ENCODE measurements at regions not wholly inside any gene's neighbourhood (a gene's known extent, or its start where the extent isn't known, plus 50 kb on each side); places are given as distances from the start of the nearest gene placed in this dataset.

DNA sequence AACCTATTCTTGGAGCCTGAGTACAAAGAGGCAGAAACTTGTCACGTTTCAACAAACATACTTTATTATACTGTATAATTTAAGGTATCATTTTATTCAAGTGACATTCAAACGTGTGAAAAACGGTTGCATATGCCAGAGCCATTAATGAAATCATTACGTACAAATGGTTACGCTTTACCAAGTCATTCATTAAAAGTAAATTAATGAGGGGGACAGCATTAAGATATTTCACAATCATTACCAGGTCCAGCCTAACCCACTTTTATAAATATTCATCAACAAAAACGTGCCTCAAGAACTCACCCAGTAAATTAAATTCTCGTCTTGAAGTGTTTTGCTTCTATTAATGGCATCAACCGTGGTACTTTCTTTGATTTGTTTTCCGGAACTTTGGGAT is 253.0 kb downstream of the RPS24 start:
- H3K4me1 ChIP-seq (ENCODE audit: control insufficient read depth in 5 of 5, insufficient read depth in 5 of 5, low read length in 5 of 5): peaks cover 0 to 12% (median 0%) of the 10 kb centered on the region in 5 donors
- H3K4me3 ChIP-seq: no peak overlapping the region
- H3K9ac ChIP-seq (ENCODE audit: insufficient read depth in 1 of 2, low read length in 2 of 2): no peak overlapping the region
- no peak overlapping the region for H3K27ac ChIP-seq (ENCODE audit: low read depth in 1 of 2, low read length in 1 of 2)
- WGBS, 2 donors: 86 to 92% methylated on average over 9 of the region's 9 CpGs
- H3K9me3 ChIP-seq (ENCODE audit: control insufficient read depth in 4 of 4, insufficient read depth in 3 of 4, low read length in 3 of 4): no peaks in the 10 kb centered on the region
- H3K36me3 ChIP-seq (ENCODE audit: control insufficient read depth in 4 of 4, insufficient read depth in 4 of 4, low read length in 4 of 4): no peaks in the 10 kb centered on the region
- DNase-seq: no peak
- no peaks in the 10 kb centered on the region for H3K27me3 ChIP-seq (ENCODE audit: control insufficient read depth in 3 of 3, insufficient read depth in 3 of 3, low read length in 2 of 3)
- ATAC-seq (ENCODE audit: insufficient read depth, low FRiP score): no peak
- TF ChIP-seq CTCF (IDR thresholded peaks at IDR 0.05; ENCODE audit: control extremely low read depth, extremely low read depth): no peak

DNA sequence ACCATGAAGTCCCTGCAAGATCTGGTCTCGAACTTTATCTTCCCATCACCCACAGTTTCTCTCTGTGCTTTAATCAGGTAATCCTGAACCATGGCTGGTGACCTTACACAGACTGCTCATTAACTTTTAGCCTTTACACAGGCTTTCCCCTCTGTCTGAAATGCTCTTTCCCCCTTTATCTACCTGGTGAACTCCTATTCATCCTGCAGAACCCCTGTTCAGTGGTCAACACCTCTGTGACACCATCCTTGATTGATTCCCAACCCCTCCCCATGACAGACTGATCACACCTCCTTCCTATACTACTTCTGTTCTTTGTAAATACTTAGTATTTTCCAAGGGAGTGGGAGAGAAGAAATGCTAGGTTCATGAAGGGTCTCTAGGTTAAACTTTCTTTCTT is 254.0 kb downstream of the RPS24 start:
- 86 to 97% methylated on average over 1 of the region's 1 CpG for WGBS, 2 donors
- H3K9me3 ChIP-seq (ENCODE audit: control insufficient read depth in 4 of 4, insufficient read depth in 3 of 4, low read length in 3 of 4): no peaks in the 10 kb centered on the region

DNA sequence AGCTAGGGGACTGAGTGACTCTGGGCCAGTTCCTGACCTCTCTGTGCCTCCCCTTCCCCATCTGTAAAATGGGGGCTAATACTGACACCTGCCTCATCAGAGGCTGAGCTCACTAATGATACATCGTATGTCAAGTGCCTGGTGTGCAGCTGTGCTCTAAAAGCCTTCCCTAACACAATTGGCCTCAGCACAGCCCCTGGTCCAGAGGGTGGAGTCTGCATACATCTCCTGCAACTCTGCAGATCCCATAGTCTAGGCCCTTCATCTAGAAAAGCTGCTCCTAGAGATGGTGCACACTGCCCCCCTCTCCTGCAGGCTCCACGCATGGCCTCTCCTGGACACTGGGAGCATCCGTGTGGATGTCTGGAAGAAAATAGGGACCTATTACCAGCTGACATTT is 255.0 kb downstream of the RPS24 start:
- Histone ChIP-seq H3K9ac (ENCODE audit: insufficient read depth in 1 of 2, low read length in 2 of 2) (no peak overlapping the region), H3K27ac (ENCODE audit: low read depth in 1 of 2, low read length in 1 of 2) (no peak overlapping the region), H3K36me3 (ENCODE audit: control insufficient read depth in 4 of 4, insufficient read depth in 4 of 4, low read length in 4 of 4) (no peaks in the 10 kb centered on the region), H3K9me3 (ENCODE audit: control insufficient read depth in 4 of 4, insufficient read depth in 3 of 4, low read length in 3 of 4) (no peaks in the 10 kb centered on the region), H3K27me3 (ENCODE audit: control insufficient read depth in 3 of 3, insufficient read depth in 3 of 3, low read length in 2 of 3) (no peaks in the 10 kb centered on the region), H3K4me3 (no peak overlapping the region), H3K4me1 (ENCODE audit: control insufficient read depth in 5 of 5, insufficient read depth in 5 of 5, low read length in 5 of 5) (peaks cover 0 to 23% (median 3%) of the 10 kb centered on the region in 5 donors)
- no peak for DNase-seq
- 91 to 97% methylated on average over 3 of the region's 3 CpGs for WGBS, 2 donors
- TF ChIP-seq CTCF (IDR thresholded peaks at IDR 0.05; ENCODE audit: control extremely low read depth, extremely low read depth): no peak
- no peak for ATAC-seq (ENCODE audit: insufficient read depth, low FRiP score)

More for the DNA sequence above, 254.0 kb downstream of the RPS24 start:
- no peak for DNase-seq
- H3K9ac ChIP-seq (ENCODE audit: insufficient read depth in 1 of 2, low read length in 2 of 2): no peak overlapping the region
- no peak for TF ChIP-seq CTCF (IDR thresholded peaks at IDR 0.05; ENCODE audit: control extremely low read depth, extremely low read depth)
- H3K27me3 ChIP-seq (ENCODE audit: control insufficient read depth in 3 of 3, insufficient read depth in 3 of 3, low read length in 2 of 3): no peaks in the 10 kb centered on the region
- no peak overlapping the region for H3K27ac ChIP-seq (ENCODE audit: low read depth in 1 of 2, low read length in 1 of 2)
- no peak for ATAC-seq (ENCODE audit: insufficient read depth, low FRiP score)
- H3K4me3 ChIP-seq: no peak overlapping the region
- peaks cover 0 to 12% (median 0%) of the 10 kb centered on the region in 5 donors for H3K4me1 ChIP-seq (ENCODE audit: control insufficient read depth in 5 of 5, insufficient read depth in 5 of 5, low read length in 5 of 5)
- H3K36me3 ChIP-seq (ENCODE audit: control insufficient read depth in 4 of 4, insufficient read depth in 4 of 4, low read length in 4 of 4): no peaks in the 10 kb centered on the region

DNA sequence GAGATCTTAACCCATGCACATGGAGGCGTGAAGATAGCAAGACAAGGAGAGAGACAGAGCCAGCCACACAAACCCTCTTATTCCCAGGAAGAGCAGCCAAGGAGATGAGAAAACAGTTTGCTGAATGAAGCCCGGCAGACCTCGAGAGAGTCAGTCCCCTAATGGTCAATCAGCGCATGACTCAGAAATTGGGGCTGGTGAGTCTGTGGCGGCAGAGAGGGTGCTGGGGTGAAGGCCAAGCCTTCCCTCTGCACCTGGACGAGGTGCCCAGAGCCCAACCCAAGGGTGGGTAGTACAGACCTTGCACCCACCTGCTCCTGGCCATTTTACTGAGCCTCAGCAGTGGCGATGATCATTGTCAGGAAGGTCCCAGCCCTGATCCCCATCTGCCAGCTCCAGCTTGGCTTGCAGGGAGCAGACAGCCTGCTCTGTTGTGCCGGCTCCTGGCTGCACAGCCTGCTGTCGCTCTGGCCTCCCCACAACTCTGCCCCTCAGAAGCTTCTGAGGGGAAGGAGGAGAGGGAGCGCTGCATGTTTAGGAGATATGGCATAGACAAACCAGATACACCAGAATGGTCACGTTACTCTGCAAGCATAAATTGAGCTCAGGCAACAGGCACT is 256.6 kb downstream of the RPS24 start:
- ATAC-seq (ENCODE audit: insufficient read depth, low FRiP score): no peak
- Histone ChIP-seq H3K9ac (ENCODE audit: insufficient read depth in 1 of 2, low read length in 2 of 2) (no peak overlapping the region), H3K27me3 (ENCODE audit: control insufficient read depth in 3 of 3, insufficient read depth in 3 of 3, low read length in 2 of 3) (no peaks in the 10 kb centered on the region), H3K36me3 (ENCODE audit: control insufficient read depth in 4 of 4, insufficient read depth in 4 of 4, low read length in 4 of 4) (no peaks in the 10 kb centered on the region), H3K27ac (ENCODE audit: low read depth in 1 of 2, low read length in 1 of 2) (no peak overlapping the region), H3K4me3 (no peak overlapping the region), H3K9me3 (ENCODE audit: control insufficient read depth in 4 of 4, insufficient read depth in 3 of 4, low read length in 3 of 4) (no peaks in the 10 kb centered on the region), H3K4me1 (ENCODE audit: control insufficient read depth in 5 of 5, insufficient read depth in 5 of 5, low read length in 5 of 5) (peaks cover 0 to 26% (median 3%) of the 10 kb centered on the region in 5 donors)
- TF ChIP-seq CTCF (IDR thresholded peaks at IDR 0.05; ENCODE audit: control extremely low read depth, extremely low read depth): no peak
- no peak for DNase-seq
- 87 to 92% methylated on average over 11 of the region's 11 CpGs for WGBS, 2 donors

Data from lung (tissue), 11 donors.